GM12864 (cell line): ENCODE measurements at regions not wholly inside any gene's neighbourhood (a gene's known extent, or its start where the extent isn't known, plus 50 kb on each side); places are given as distances from the start of the nearest gene placed in this dataset.

Source experiments
- DNase-seq: peaks from one replicate; pipeline ENCODE4 v3.0.0-alpha.2; 2011; ENCODE audit warnings: low read depth
- H3K4me3 ChIP-seq: 2 replicates; pipeline ENCODE4 v1.5.1; 2011; ENCODE audit warnings: mild to moderate bottlenecking, low read depth, low read length, control low read depth
- CTCF ChIP-seq: IDR thresholded peaks from 2 replicates; pipeline ENCODE4 v1.5.1; 2011; ENCODE audit warnings: low read depth, mild to moderate bottlenecking, moderate library complexity, low read length, control low read depth, inconsistent platforms; ENCODE audit errors: missing control alignments

- DNase-seq: no peak
- no peak overlapping the region for H3K4me3 ChIP-seq
- no peak for TF ChIP-seq CTCF
Measured at GRCh38 chr20:11366660-11367059, 551.0 kb upstream of the BTBD3 start.

- no peak overlapping the region for H3K4me3 ChIP-seq
- no peak for TF ChIP-seq CTCF
- no peak for DNase-seq
Measured at GRCh38 chr20:11368499-11368898, 549.2 kb upstream of the BTBD3 start.

- DNase-seq: no peak
- no peak overlapping the region for H3K4me3 ChIP-seq
- TF ChIP-seq CTCF: no peak
Measured at GRCh38 chr20:11368965-11369711, 548.6 kb upstream of the BTBD3 start.

GRCh38 chr20:11371831-11372230, 545.9 kb upstream of the BTBD3 start:
- no peak for TF ChIP-seq CTCF
- no peak for DNase-seq
- H3K4me3 ChIP-seq: no peak overlapping the region

- no peak for DNase-seq
Measured at GRCh38 chr20:11372876-11373790, 544.6 kb upstream of the BTBD3 start.

GRCh38 chr20:11375335-11375734, 542.4 kb upstream of the BTBD3 start:
- no peak for DNase-seq
- TF ChIP-seq CTCF: no peak
- no peak overlapping the region for H3K4me3 ChIP-seq

More at GRCh38 chr20:11372876-11373790, 544.6 kb upstream of the BTBD3 start:
- H3K4me3 ChIP-seq: no peak overlapping the region
- TF ChIP-seq CTCF: no peak

- no peak for TF ChIP-seq CTCF
Measured at GRCh38 chr20:11375966-11376365, 541.7 kb upstream of the BTBD3 start.

More at GRCh38 chr20:11375966-11376365, 541.7 kb upstream of the BTBD3 start:
- H3K4me3 ChIP-seq: no peak overlapping the region
- DNase-seq: no peak
